GM12873 (cell line): ENCODE measurements at regions not wholly inside any gene's neighbourhood (a gene's known extent, or its start where the extent isn't known, plus 50 kb on each side); places are given as distances from the start of the nearest gene placed in this dataset.

Experiments
- TF ChIP-seq, protein P1 (sequence below): IDR thresholded peaks from 2 replicates; pipeline ENCODE4 v1.5.1; 2012; ENCODE audit warnings: low read depth, mild to moderate bottlenecking, moderate library complexity, low read length, control low read depth; ENCODE audit not compliant: insufficient read depth; ENCODE audit errors: missing control alignments

DNA sequence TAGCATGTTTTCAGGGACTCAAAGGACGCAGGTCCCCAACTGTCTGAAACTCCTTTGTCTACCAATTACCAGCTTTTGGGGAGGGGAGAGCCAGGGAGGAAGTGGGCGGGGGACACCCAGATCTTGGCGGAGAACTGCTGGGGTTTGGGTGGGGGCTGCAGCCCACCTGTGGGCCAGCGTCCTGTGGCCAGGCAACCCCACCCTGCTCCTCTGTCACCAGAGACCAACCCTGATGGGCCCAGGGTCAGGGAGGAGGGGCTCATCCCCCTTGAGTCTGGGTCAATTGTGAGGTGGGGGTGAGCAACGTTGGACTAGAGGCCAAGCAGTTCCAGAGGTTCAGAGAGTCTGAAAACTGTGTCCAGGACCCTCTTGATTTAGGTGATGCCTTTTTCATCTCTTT lies 96.1 kb upstream of the TARDBP start:
- TF ChIP-seq, protein P1, sequence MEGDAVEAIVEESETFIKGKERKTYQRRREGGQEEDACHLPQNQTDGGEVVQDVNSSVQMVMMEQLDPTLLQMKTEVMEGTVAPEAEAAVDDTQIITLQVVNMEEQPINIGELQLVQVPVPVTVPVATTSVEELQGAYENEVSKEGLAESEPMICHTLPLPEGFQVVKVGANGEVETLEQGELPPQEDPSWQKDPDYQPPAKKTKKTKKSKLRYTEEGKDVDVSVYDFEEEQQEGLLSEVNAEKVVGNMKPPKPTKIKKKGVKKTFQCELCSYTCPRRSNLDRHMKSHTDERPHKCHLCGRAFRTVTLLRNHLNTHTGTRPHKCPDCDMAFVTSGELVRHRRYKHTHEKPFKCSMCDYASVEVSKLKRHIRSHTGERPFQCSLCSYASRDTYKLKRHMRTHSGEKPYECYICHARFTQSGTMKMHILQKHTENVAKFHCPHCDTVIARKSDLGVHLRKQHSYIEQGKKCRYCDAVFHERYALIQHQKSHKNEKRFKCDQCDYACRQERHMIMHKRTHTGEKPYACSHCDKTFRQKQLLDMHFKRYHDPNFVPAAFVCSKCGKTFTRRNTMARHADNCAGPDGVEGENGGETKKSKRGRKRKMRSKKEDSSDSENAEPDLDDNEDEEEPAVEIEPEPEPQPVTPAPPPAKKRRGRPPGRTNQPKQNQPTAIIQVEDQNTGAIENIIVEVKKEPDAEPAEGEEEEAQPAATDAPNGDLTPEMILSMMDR, result no peak

DNA sequence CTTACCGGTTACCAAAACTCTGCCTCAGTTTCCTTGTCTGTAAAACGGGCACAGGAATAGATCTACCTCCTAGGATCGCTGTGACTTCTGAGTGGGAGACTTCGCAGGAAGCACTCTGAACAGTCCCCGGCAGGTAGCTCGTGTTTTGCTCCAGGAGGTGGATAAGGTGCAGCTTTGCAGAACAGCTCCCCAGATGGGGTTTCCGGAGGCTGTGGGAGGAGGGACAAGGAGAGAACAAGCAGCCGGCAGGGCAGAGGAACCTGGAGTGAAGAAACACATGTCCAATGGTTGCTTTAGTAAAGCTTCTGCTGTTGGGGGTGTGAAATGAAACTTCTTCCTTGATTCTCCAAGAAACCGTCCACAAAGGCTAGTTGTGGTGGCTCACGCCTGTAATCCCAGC lies 95.5 kb upstream of the TARDBP start:
- TF ChIP-seq, protein P1, result no peak

DNA sequence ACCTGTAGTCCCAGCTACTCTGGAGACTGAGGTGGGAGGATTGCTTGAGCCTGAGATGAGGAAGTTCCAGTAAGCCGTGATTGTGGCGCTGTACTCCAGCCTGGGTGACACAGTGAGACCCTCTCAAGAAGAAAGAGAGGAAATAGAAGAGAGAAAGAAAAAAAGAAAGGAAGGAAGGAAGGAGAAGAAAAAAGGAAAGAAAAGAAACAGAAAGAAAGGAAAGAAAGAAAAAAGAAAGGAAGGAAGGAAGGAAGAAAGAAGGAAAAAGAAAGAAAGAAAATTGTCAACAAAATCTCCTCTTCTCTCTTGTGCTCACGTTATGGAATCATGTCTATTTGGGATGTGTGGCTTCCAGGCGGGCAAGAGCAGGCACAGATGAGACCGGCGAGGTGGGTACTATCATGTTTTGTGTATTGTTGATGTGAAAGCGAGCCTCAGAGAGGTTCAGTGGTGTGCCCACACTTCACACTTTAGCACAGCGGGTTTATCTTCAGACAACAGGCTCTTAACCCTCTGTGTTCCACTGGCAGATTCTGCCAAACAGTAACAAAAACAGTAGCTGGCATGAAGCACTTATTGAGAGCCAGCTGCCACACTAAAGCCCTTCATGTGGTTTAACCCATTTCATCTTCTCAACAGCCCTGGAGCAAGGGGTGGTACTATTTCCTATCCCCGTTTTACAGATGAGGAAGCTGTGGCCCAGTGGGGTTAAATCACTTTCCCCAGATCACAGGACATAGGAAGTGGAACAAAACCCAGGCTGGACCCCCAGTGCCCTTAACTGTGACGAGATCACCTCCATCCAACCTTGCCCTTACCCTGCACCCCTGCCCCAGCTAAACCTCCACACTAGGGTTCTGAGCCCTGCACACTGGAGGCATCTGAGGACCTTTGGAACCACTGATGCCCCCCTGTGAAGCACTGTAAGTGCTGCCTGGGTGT lies 94.7 kb upstream of the TARDBP start:
- TF ChIP-seq, protein P1, result no peak

DNA sequence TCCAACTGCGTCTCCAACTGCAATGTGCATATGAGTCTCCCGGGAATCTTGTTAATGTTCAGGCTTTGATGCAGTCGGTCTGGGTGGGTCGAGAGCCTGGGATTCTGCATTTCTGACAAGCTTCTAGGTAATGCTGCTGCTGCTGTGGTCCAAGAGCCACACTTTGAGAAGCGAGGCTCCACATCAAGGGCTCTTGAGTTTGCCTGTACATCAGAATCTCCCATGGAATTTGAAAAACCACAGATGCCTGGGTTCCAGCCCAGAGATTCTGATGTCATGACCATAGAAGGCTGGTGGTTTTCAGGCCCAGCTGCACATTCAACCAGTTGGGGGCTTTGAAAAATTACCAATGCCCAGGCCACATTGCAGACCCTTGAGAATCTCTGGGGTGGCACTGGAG lies 93.9 kb upstream of the TARDBP start:
- TF ChIP-seq, protein P1, result no peak

DNA sequence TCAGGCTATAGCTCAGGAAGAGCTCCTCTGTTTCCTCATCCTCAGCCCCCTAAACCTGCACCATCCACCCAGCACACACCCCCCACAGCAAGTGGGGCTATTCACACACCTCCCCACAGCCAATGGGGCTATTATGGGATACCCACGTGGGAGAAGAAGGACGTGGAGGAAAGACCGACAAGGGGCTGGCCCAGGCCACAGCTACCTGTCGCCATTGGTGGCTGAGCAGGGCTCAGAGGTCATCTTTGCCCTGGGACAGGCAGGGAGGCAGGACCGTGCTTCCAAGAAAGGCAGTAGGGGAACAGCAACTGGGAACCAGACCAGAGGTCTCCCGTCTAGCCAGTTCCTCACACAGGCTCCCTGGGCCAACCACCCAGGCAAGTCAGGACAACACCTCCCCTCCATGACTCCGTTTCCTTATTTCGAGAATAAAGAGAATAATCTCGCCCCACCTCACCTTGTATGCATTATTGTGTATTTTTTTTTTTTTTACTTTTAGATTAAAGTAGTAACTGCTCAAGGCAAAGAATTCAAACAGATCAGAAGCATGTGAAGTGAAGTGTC lies 92.3 kb upstream of the TARDBP start:
- TF ChIP-seq, protein P1, result no peak

DNA sequence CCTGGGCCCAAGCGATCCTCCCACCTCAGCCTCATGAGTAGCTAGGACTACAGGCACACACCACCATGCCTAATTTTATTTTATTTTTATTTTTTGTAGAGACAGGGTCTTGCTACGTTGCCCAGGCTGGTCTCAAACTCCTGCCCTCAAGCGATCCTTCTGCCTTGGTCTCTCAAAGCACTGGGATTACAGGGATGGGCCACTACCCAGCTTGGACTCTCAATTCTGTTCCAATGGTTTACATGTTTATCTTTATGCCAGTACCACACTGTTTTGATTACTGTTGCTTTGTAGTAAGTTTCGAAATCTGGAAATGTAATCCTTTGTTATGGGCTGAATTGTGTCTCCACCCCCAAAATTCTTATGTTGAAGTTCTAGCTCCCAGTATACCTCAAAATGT lies 88.4 kb upstream of the TARDBP start:
- TF ChIP-seq, protein P1, result no peak

DNA sequence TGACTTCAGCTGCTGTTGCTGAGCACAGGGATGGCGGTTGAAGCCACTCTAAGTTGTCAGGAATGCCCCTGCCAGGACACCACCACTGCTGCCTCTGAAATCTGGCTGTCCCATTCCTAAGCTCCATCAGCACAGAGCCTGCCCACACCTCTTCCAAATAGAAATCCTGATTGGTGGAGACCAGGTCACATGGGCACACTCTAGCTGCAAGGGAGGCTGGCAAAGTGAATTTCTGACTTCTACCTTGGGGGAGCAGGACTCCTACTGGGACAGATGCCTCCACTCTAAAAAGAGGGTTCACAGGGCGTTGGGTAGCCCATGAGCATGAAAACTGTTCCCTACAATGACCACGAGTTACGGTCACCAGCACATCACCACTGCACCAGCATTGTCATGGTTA lies 83.8 kb upstream of the TARDBP start:
- TF ChIP-seq, protein P1, result no peak
